NCI-H524 (cell line): ENCODE measurements at regions not wholly inside any gene's neighbourhood (a gene's known extent, or its start where the extent isn't known, plus 50 kb on each side); places are given as distances from the start of the nearest gene placed in this dataset.

ENCODE experiments used
- DNase-seq, 2 experiments: peaks; one replicate each; lab custom pipeline; 2025; lab: John Stamatoyannopoulos, UW

GRCh38 chr4:54988655-54989054 lies 136.7 kb downstream of the KDR start:
- DNase-seq = no peak

GRCh38 chr4:54986095-54986846 lies 139.1 kb downstream of the KDR start:
- no peak for DNase-seq

GRCh38 chr4:54976682-54977081 lies 148.7 kb downstream of the KDR start:
- DNase-seq = no peak

GRCh38 chr4:54976031-54976430 lies 149.4 kb downstream of the KDR start:
- no peak for DNase-seq

GRCh38 chr4:54973784-54974183 lies 151.6 kb downstream of the KDR start:
- DNase-seq = no peak

- DNase-seq = peak; percentile 28 to 66
These were observed 153.9 kb downstream of the KDR start for GRCh38 chr4:54971474-54971950.

GRCh38 chr4:54967289-54967688 lies 158.1 kb downstream of the KDR start:
- DNase-seq = no peak

- DNase-seq = peak in 1 of 2 experiments; percentile 62
These were observed 163.9 kb downstream of the KDR start for GRCh38 chr4:54961357-54961975.

GRCh38 chr4:54959651-54960116 lies 165.7 kb downstream of the KDR start:
- no peak for DNase-seq

- no peak for DNase-seq
These were observed 166.3 kb downstream of the KDR start for GRCh38 chr4:54959131-54959530.

- no peak for DNase-seq
These were observed 167.2 kb downstream of the KDR start for GRCh38 chr4:54958236-54958635.

GRCh38 chr4:54954656-54955388 lies 170.6 kb downstream of the KDR start:
- DNase-seq = no peak

GRCh38 chr4:54946741-54947140 lies 178.7 kb downstream of the KDR start:
- DNase-seq = no peak

- no peak for DNase-seq
These were observed 179.6 kb downstream of the KDR start for GRCh38 chr4:54945838-54946237.

- no peak for DNase-seq
These were observed 182.7 kb downstream of the KDR start for GRCh38 chr4:54942721-54943120.

GRCh38 chr4:54941994-54942552 lies 183.3 kb downstream of the KDR start:
- no peak for DNase-seq

GRCh38 chr4:54940996-54941865 lies 184.2 kb downstream of the KDR start:
- no peak for DNase-seq

- peak in 1 of 2 experiments; percentile 24 for DNase-seq
These were observed 187.9 kb downstream of the KDR start for GRCh38 chr4:54937501-54937900.

GRCh38 chr4:54933579-54933978 lies 191.8 kb downstream of the KDR start:
- no peak for DNase-seq

GRCh38 chr4:54930226-54930625 lies 195.2 kb downstream of the KDR start:
- DNase-seq = no peak

GRCh38 chr4:54929459-54929858 lies 195.9 kb downstream of the KDR start:
- DNase-seq = peak; percentile 96 to 99
